Esophagus muscularis mucosa (tissue), 2 donors: ENCODE measurements at regions not wholly inside any gene's neighbourhood (a gene's known extent, or its start where the extent isn't known, plus 50 kb on each side); places are given as distances from the start of the nearest gene placed in this dataset.

Source experiments
- POLR2A ChIP-seq: fragments of 450-650 bp; IDR thresholded peaks from one replicate; pipeline ENCODE4 v1.6.1; 2017; ENCODE audit warnings: antibody characterized with exemption, moderate library complexity, mild to moderate bottlenecking, low read depth
- POLR2AphosphoS5 ChIP-seq, 2 donors: sonication (generic); formaldehyde crosslinking; IDR thresholded peaks; one replicate each; pipeline ENCODE4 v1.6.1; 2017; ENCODE audit warnings: antibody characterized with exemption in 2 of 2

DNA sequence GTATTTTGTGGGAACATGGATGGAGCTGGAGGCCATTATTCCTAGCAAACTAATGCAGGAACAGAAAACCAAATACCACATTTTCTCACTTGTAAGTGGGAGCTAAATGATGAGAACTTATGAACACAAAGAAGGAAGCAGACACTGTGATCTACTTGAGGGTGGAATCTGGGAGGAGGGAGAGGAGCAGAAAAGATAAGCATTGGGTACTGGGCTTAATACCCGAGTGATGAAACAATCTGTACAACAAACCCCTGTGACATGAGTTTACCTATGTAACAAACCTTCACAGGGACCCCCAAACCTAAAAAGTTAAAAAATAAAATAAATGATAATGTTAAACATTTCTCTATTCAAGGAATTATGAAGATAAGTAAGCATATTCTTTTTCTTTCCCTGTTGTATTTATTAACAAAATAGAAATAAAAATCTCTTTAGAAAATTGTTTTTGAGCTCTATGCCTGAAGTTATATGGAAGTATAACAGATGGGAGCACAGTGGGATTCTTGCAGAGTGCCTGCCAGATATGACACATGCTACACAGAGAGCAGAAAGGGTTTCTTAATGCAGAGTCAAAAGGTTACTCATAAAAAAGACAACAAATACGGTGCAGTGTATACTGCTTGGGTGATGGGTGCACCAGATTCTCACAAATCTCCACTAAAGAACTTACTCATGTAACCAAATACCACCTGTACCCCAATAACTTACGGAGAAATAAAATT is 52.0 kb upstream of the SYNE2 start:
- TF ChIP-seq POLR2A (no peak), POLR2AphosphoS5 (IDR thresholded peaks at IDR 0.05) (no peak)
